ENCODE measurements at regions not wholly inside any gene's neighbourhood (a gene's known extent, or its start where the extent isn't known, plus 50 kb on each side); places are given as distances from the start of the nearest gene placed in this dataset.

DNA sequence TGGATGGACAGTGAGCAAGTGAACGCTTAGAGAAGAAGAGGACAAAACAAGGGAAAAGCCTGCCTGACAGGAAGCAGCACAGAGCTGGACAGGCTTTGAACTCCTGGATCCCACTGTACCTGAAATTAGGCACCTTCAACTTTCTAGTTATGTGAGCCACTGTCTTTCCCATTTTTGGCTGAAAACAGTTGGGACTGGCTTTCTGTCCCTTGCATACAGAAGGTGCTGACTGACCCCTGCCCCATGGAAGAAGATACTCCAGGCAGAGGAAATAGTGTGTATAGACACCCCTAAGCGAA lies 122.8 kb downstream of the CEBPB start:
- no peak for TF ChIP-seq POLR2A (IDR thresholded peaks at IDR 0.05)
- TF ChIP-seq, protein P1, sequence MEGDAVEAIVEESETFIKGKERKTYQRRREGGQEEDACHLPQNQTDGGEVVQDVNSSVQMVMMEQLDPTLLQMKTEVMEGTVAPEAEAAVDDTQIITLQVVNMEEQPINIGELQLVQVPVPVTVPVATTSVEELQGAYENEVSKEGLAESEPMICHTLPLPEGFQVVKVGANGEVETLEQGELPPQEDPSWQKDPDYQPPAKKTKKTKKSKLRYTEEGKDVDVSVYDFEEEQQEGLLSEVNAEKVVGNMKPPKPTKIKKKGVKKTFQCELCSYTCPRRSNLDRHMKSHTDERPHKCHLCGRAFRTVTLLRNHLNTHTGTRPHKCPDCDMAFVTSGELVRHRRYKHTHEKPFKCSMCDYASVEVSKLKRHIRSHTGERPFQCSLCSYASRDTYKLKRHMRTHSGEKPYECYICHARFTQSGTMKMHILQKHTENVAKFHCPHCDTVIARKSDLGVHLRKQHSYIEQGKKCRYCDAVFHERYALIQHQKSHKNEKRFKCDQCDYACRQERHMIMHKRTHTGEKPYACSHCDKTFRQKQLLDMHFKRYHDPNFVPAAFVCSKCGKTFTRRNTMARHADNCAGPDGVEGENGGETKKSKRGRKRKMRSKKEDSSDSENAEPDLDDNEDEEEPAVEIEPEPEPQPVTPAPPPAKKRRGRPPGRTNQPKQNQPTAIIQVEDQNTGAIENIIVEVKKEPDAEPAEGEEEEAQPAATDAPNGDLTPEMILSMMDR (IDR thresholded peaks at IDR 0.05) = no peak
- H3K27ac ChIP-seq = peak overlapping the region in 2 of 5 donors; percentile 71 to 98
- no peak for DNase-seq
- no peaks in the 10 kb centered on the region for H3K27me3 ChIP-seq
- H3K4me1 ChIP-seq (replicated peaks in 1 of 2) = peaks cover 7 to 12% of the 10 kb centered on the region in 2 donors
- no peaks in the 10 kb centered on the region for H3K9me3 ChIP-seq (replicated peaks in 1 of 3)
- no peaks in the 10 kb centered on the region for H3K36me3 ChIP-seq (replicated peaks in 1 of 2)
- no peak overlapping the region for H3K4me3 ChIP-seq
- intact Hi-C loops (cut with DNase I) = loop anchor here (10.0 kb wide), 1 partner anchor 61 kb away; no protein-coding TSS in a partner anchor
- 84 to 100% (median 90%) methylated on average over 2 of the region's 2 CpGs for whole genome bisulfite sequencing, 4 donors

DNA sequence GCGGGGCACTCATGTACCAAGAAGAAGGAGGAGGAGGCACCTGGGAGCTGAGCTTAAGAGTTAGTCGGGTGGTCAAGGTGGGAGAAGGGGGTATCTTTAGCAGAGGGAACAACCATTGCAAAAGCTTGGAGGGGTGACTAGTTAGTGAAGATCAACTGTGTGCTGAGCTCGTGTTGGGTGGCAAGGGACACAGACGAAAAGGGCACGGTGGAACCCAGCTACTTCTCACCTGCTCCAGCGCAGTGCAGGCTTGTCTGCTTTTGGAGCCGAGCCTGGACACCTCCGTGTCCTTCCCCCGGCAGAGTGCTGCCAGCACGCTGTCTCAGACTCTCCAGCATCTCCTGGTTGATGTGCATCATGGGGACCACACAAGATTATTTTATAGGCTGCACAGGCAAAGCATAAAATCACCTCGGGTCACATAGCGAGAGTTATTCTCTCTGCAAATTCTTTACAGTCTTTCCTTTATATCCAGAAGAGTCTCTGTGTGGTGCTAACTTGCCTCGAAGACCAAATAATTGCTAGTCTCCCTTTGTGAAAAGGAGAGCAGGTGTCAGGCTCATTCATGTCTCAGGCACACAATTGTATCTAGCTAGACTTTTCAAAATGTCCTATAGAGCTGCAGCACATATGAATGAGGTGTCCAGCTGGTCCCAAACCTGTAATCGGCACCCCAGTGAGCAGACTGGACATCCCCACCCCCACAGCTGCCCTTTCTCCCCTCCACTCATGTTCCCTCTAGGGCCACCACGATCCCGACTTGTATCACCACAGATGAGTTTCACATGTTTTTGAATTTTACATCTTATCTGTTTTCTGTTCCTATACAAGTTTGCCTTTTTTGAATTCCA lies 123.4 kb downstream of the CEBPB start:
- Histone ChIP-seq H3K4me1 (replicated peaks in 1 of 2) (peaks cover 3 to 8% of the 10 kb centered on the region in 2 donors), H3K36me3 (replicated peaks in 1 of 2) (no peaks in the 10 kb centered on the region), H3K9me3 (replicated peaks in 1 of 3) (no peaks in the 10 kb centered on the region), H3K27ac (peak overlapping the region in 1 of 5 donors; percentile 98), H3K4me3 (no peak overlapping the region), H3K27me3 (no peaks in the 10 kb centered on the region)
- WGBS, 4 donors = 76 to 79% (median 77%) methylated on average over 16 of the region's 16 CpGs
- intact Hi-C loops (cut with DNase I) = loop anchor here (10.0 kb wide), 1 partner anchor 61 kb away; no protein-coding TSS in a partner anchor
- peak in 1 of 7 donors; percentile 43 for DNase-seq
- no peak for TF ChIP-seq POLR2A (IDR thresholded peaks at IDR 0.05)
- TF ChIP-seq, protein P1 (IDR thresholded peaks at IDR 0.05) = no peak

DNA sequence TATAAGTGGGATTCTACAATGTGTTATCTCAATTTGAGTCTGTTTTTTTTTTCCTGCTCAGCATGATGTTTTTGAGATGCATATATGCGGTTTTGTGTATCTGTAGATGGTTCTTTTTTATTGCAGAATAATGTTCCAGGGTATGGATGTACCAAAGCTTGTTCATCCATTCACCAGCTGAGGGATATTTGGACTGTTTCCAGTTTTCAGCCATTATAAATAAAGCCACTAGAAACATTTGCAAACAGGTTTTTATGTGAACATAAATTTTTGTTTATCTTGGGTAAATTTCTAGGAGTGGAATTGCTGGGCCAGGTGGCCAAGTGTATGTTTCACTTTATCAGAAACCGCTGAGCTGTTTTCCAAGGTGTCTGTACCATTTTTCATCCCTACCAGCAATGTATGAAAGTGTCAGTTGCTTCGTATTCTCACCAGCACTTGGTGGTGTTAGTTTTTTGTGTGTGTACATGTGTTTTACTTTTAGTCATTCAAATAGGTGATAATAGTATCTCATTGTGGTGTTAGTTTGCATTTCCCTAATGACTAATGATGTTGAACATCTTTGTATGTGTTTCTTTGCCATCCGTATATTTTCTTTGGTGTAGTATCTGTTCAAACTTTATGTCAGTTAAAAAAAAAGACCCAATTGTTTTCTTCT lies 124.2 kb downstream of the CEBPB start:
- Histone ChIP-seq H3K4me1 (replicated peaks in 1 of 2) (peaks cover 4 to 7% of the 10 kb centered on the region in 2 donors), H3K27ac (no peak overlapping the region), H3K27me3 (no peaks in the 10 kb centered on the region), H3K36me3 (replicated peaks in 1 of 2) (no peaks in the 10 kb centered on the region), H3K4me3 (no peak overlapping the region), H3K9me3 (replicated peaks in 1 of 3) (no peaks in the 10 kb centered on the region)
- 90 to 97% (median 93%) methylated on average over 4 of the region's 4 CpGs for WGBS, 4 donors
- no peak for DNase-seq
- TF ChIP-seq, protein P1 (IDR thresholded peaks at IDR 0.05) = no peak
- no peak for TF ChIP-seq POLR2A (IDR thresholded peaks at IDR 0.05)
- intact Hi-C loops (cut with DNase I) = loop anchor here (10.0 kb wide), 1 partner anchor 60 kb away; no protein-coding TSS in a partner anchor

All from adrenal gland (tissue), 9 donors.